ENCODE measurements at regions not wholly inside any gene's neighbourhood (a gene's known extent, or its start where the extent isn't known, plus 50 kb on each side); places are given as distances from the start of the nearest gene placed in this dataset.
"Not testable (repeated sequence)": the region's sequence is repeated elsewhere in the genome, so short reads cannot be mapped to it uniquely, and the experiment has no call there.

DNA sequence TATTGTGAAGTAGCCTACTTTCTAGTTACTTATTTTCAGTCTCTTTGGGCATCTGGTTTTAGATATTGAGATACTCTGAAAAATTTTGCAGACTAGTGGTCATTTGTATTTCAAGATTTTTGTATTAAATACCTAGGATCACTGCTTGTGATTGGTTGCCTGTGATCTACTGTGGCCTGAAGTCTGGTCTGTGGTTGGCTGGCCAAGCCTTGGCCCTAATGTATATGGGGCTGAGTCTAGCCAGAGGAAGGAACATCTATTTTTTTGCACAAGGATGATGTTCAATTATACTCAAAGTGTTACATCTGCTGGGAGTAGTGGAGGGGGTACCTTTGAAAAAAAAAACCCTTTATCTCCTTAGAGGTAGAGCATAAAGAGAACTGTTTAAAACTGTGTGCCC is 50.2 kb upstream of the NIPA1 start:
- POLR2A ChIA-PET; H3K4me1 ChIP-seq; H3K4me2 ChIP-seq; H3K9me3 ChIP-seq; DNase-seq (ENCODE audit: low read depth in 1 of 2, low spot score in 1 of 2); CTCF ChIA-PET; H3K4me3 ChIP-seq; FAIRE-seq: not testable (repeated sequence)
- H3K27ac ChIP-seq, result 0 out of 6 replicates have a peak overlapping the region, but pooled peaks of 1 of the 2 experiments have one; percentile 31
- ATAC-seq, result peak; percentile 77 to 78; a peak in 4 of 6 replicates

Small RNA genes in the stretch of these regions (small RNA-seq; reads per million reads assigned to genes)
- 0 reads per million in 6 experiments for gene AC138649.4
- gene RN7SL495P, result 0 reads per million in 6 experiments
